WTC11 (cell line): ENCODE measurements at regions not wholly inside any gene's neighbourhood (a gene's known extent, or its start where the extent isn't known, plus 50 kb on each side); places are given as distances from the start of the nearest gene placed in this dataset.

Source experiments
- ATAC-seq: fragments of 200-7000 bp; cut with Tn5 transposase; 2 replicates; pipeline ENCODE4 v1.10.0; 2021; ENCODE audit warnings: mild to moderate bottlenecking, moderate library complexity
- CTCF ChIA-PET: fragments of 300-600 bp; sonication (Branson Sonifier 250); formaldehyde crosslinking; loops from one replicate; lab custom pipeline; 2021; ENCODE audit warnings: antibody characterized with exemption; lab: Charles Lee
- POLR2A ChIA-PET: fragments of 350-600 bp; sonication (Branson Sonifier 250); formaldehyde crosslinking; loops from one replicate; lab custom pipeline; 2021; ENCODE audit warnings: antibody characterized with exemption; lab: Charles Lee
- DNase-seq: peaks from one replicate; pipeline ENCODE4 v3.0.0; 2021; ENCODE audit warnings: low spot score
- H3K27ac Mint-ChIP-seq: 2 replicates; pipeline ENCODE4 v1.8.0; 2021; ENCODE audit warnings: mixed read lengths
- H3K27me3 Mint-ChIP-seq: 2 replicates; pipeline ENCODE4 v1.8.0; 2021; ENCODE audit warnings: low read depth, mild to moderate bottlenecking, moderate library complexity, mixed read lengths
- H3K36me3 Mint-ChIP-seq: 2 replicates; pipeline ENCODE4 v1.8.0; 2021; ENCODE audit warnings: mixed read lengths
- H3K4me1 Mint-ChIP-seq: 2 replicates; pipeline ENCODE4 v1.8.0; 2022; ENCODE audit warnings: mixed read lengths
- H3K4me3 Mint-ChIP-seq: 2 replicates; pipeline ENCODE4 v1.8.0; 2021; ENCODE audit warnings: mild to moderate bottlenecking, moderate library complexity, mixed read lengths
- H3K9me3 Mint-ChIP-seq: 2 replicates; pipeline ENCODE4 v1.8.0; 2021; ENCODE audit warnings: mixed read lengths
- CBFB ChIP-seq: sonication (generic); formaldehyde crosslinking; IDR thresholded peaks from 2 replicates; pipeline ENCODE4 v1.8.1; 2022; ENCODE audit warnings: mild to moderate bottlenecking, low read depth, missing genetic modification reagents
- CREM ChIP-seq: sonication (generic); formaldehyde crosslinking; IDR thresholded peaks from 2 replicates; pipeline ENCODE4 v1.8.1; 2022; ENCODE audit warnings: mild to moderate bottlenecking, missing genetic modification reagents, moderate library complexity
- ETV6 ChIP-seq: sonication (generic); formaldehyde crosslinking; IDR thresholded peaks from 2 replicates; pipeline ENCODE4 v1.8.1; 2022; ENCODE audit warnings: mild to moderate bottlenecking, missing genetic modification reagents
- GTF2I ChIP-seq: fragments of 250-450 bp; sonication (Bioruptor Pico); conservative IDR thresholded peaks from 2 replicates; pipeline ENCODE4 v1.4.0; 2021; ENCODE audit warnings: mild to moderate bottlenecking
- HMGXB4 ChIP-seq: sonication (generic); formaldehyde crosslinking; IDR thresholded peaks from 2 replicates; pipeline ENCODE4 v1.8.1; 2023; ENCODE audit warnings: mild to moderate bottlenecking, moderate library complexity, missing genetic modification reagents
- JUN ChIP-seq: sonication (generic); formaldehyde crosslinking; IDR thresholded peaks from 2 replicates; pipeline ENCODE4 v1.8.0; 2023; ENCODE audit warnings: mild to moderate bottlenecking, missing genetic modification reagents
- MYBL2 ChIP-seq: sonication (generic); formaldehyde crosslinking; IDR thresholded peaks from 2 replicates; pipeline ENCODE4 v1.8.1; 2023; ENCODE audit warnings: mild to moderate bottlenecking, moderate library complexity, missing genetic modification reagents
- NFATC4 ChIP-seq: fragments of 250-450 bp; sonication (Bioruptor Pico); IDR thresholded peaks from 2 replicates; pipeline ENCODE4 v1.9.0; 2021; ENCODE audit warnings: mild to moderate bottlenecking
- NR2C2 ChIP-seq: sonication (generic); formaldehyde crosslinking; IDR thresholded peaks from 2 replicates; pipeline ENCODE4 v1.8.0; 2022; ENCODE audit warnings: mild to moderate bottlenecking, missing genetic modification reagents
- NR3C1 ChIP-seq: sonication (generic); formaldehyde crosslinking; conservative IDR thresholded peaks from 2 replicates; pipeline ENCODE4 v1.8.1; 2023; ENCODE audit warnings: low read depth, mild to moderate bottlenecking, missing genetic modification reagents
- OVOL2 ChIP-seq: fragments of 250-450 bp; sonication (Bioruptor Pico); IDR thresholded peaks from 2 replicates; pipeline ENCODE4 v1.9.0; 2021; ENCODE audit warnings: mild to moderate bottlenecking, borderline replicate concordance
- RELA ChIP-seq: sonication (generic); formaldehyde crosslinking; IDR thresholded peaks from 2 replicates; pipeline ENCODE4 v1.8.1; 2022; ENCODE audit warnings: missing genetic modification reagents, mild to moderate bottlenecking, borderline replicate concordance
- RORB ChIP-seq: fragments of 250-450 bp; sonication (Bioruptor Pico); IDR thresholded peaks from 2 replicates; pipeline ENCODE4 v1.9.0; 2021; ENCODE audit warnings: mild to moderate bottlenecking
- TCF7 ChIP-seq: sonication (generic); formaldehyde crosslinking; IDR thresholded peaks from 2 replicates; pipeline ENCODE4 v1.8.0; 2022; ENCODE audit warnings: mild to moderate bottlenecking, low read depth, missing genetic modification reagents, moderate library complexity
- TEAD4 ChIP-seq: sonication (generic); formaldehyde crosslinking; IDR thresholded peaks from 2 replicates; pipeline ENCODE4 v1.8.0; 2022; ENCODE audit warnings: mild to moderate bottlenecking, missing genetic modification reagents
- ZNF423 ChIP-seq: fragments of 250-450 bp; sonication (Bioruptor Pico); IDR thresholded peaks from 2 replicates; pipeline ENCODE4 v2.1.2; 2022; ENCODE audit warnings: mild to moderate bottlenecking, moderate library complexity
- TF ChIP-seq, protein P1 (sequence below): sonication (generic); formaldehyde crosslinking; IDR thresholded peaks from 2 replicates; pipeline ENCODE4 v1.8.0; 2023; ENCODE audit warnings: missing genetic modification reagents, mild to moderate bottlenecking, borderline replicate concordance
- TF ChIP-seq, protein P2 (sequence below): sonication (generic); formaldehyde crosslinking; IDR thresholded peaks from 2 replicates; pipeline ENCODE4 v1.8.0; 2022; ENCODE audit warnings: mild to moderate bottlenecking, missing genetic modification reagents
- TF ChIP-seq, protein P3 (sequence below): fragments of 250-450 bp; sonication (Bioruptor Pico); IDR thresholded peaks from 2 replicates; pipeline ENCODE4 v1.9.0; 2021; ENCODE audit warnings: mild to moderate bottlenecking
- TF ChIP-seq, protein P4 (sequence below): sonication (generic); formaldehyde crosslinking; IDR thresholded peaks from 2 replicates; pipeline ENCODE4 v1.8.1; 2023; ENCODE audit warnings: mild to moderate bottlenecking, missing genetic modification reagents, moderate library complexity
- TF ChIP-seq, protein P5 (sequence below): fragments of 250-450 bp; sonication (Bioruptor Pico); IDR thresholded peaks from 2 replicates; pipeline ENCODE4 v2.1.2; 2022; ENCODE audit warnings: mild to moderate bottlenecking, moderate library complexity

- TF ChIP-seq, protein P1, sequence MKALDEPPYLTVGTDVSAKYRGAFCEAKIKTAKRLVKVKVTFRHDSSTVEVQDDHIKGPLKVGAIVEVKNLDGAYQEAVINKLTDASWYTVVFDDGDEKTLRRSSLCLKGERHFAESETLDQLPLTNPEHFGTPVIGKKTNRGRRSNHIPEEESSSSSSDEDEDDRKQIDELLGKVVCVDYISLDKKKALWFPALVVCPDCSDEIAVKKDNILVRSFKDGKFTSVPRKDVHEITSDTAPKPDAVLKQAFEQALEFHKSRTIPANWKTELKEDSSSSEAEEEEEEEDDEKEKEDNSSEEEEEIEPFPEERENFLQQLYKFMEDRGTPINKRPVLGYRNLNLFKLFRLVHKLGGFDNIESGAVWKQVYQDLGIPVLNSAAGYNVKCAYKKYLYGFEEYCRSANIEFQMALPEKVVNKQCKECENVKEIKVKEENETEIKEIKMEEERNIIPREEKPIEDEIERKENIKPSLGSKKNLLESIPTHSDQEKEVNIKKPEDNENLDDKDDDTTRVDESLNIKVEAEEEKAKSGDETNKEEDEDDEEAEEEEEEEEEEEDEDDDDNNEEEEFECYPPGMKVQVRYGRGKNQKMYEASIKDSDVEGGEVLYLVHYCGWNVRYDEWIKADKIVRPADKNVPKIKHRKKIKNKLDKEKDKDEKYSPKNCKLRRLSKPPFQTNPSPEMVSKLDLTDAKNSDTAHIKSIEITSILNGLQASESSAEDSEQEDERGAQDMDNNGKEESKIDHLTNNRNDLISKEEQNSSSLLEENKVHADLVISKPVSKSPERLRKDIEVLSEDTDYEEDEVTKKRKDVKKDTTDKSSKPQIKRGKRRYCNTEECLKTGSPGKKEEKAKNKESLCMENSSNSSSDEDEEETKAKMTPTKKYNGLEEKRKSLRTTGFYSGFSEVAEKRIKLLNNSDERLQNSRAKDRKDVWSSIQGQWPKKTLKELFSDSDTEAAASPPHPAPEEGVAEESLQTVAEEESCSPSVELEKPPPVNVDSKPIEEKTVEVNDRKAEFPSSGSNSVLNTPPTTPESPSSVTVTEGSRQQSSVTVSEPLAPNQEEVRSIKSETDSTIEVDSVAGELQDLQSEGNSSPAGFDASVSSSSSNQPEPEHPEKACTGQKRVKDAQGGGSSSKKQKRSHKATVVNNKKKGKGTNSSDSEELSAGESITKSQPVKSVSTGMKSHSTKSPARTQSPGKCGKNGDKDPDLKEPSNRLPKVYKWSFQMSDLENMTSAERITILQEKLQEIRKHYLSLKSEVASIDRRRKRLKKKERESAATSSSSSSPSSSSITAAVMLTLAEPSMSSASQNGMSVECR: no peak
- no peak for TF ChIP-seq NR2C2 (CRISPR knock-in tag)
Measured at GRCh38 chr2:226227341-226227740, 572.3 kb downstream of the IRS1 start (continued).

DNA sequence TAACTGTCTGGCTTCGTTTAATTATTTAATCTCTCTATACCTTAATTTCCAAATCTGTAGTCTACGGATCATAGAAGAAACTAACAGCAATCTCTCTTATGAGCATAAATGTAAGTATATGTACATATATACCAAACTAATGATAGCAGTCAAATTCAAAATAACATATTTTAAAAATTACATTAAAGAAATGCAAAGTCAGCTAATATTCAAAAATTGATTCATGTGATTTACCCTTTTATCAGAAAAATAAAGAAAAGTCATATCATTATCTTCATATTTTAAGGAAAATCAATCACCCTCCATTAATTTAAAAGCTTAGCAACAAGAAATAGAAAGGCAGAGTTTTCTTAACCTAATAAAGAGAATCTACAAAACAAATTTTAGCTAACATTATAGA lies 575.9 kb downstream of the IRS1 start:
- no peak overlapping the region for H3K4me3 Mint-ChIP-seq
- H3K27me3 Mint-ChIP-seq: no peaks in the 10 kb centered on the region
- peaks cover 7% of the 10 kb centered on the region; the same call in 1 of the 2 replicates for H3K4me1 Mint-ChIP-seq
- no peaks in the 10 kb centered on the region; the same call in 1 of the 2 replicates for H3K9me3 Mint-ChIP-seq
- DNase-seq: no peak
- CTCF ChIA-PET: no interaction called here
- no peak overlapping the region for H3K27ac Mint-ChIP-seq
- ATAC-seq: no peak
- no peaks in the 10 kb centered on the region for H3K36me3 Mint-ChIP-seq
- POLR2A ChIA-PET: no interaction called here
- TF ChIP-seq, protein P2, sequence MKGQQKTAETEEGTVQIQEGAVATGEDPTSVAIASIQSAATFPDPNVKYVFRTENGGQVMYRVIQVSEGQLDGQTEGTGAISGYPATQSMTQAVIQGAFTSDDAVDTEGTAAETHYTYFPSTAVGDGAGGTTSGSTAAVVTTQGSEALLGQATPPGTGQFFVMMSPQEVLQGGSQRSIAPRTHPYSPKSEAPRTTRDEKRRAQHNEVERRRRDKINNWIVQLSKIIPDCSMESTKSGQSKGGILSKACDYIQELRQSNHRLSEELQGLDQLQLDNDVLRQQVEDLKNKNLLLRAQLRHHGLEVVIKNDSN (CRISPR knock-in tag): no peak
- TF ChIP-seq GTF2I: no peak
- TF ChIP-seq JUN: no peak
- no peak for TF ChIP-seq ETV6
- TF ChIP-seq, protein P3, sequence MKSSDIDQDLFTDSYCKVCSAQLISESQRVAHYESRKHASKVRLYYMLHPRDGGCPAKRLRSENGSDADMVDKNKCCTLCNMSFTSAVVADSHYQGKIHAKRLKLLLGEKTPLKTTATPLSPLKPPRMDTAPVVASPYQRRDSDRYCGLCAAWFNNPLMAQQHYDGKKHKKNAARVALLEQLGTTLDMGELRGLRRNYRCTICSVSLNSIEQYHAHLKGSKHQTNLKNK: no peak
- no peak for TF ChIP-seq OVOL2 (CRISPR knock-in tag)
- TF ChIP-seq, protein P4, sequence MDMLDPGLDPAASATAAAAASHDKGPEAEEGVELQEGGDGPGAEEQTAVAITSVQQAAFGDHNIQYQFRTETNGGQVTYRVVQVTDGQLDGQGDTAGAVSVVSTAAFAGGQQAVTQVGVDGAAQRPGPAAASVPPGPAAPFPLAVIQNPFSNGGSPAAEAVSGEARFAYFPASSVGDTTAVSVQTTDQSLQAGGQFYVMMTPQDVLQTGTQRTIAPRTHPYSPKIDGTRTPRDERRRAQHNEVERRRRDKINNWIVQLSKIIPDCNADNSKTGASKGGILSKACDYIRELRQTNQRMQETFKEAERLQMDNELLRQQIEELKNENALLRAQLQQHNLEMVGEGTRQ: no peak
- TF ChIP-seq ZNF423 (CRISPR knock-in tag): no peak
- TF ChIP-seq, all 79 proteins: peak for 0

- Mint-ChIP-seq H3K27ac (no peak overlapping the region), H3K27me3 (no peaks in the 10 kb centered on the region), H3K4me3 (no peak overlapping the region), H3K9me3 (no peaks in the 10 kb centered on the region), H3K36me3 (no peaks in the 10 kb centered on the region), H3K4me1 (peaks cover 9% of the 10 kb centered on the region)
- no peak for ATAC-seq
- TF ChIP-seq TCF7 (CRISPR knock-in tag) (no peak), TEAD4 (no peak)
- DNase-seq: no peak
- POLR2A ChIA-PET: no interaction called here
- CTCF ChIA-PET: no interaction called here
Measured at GRCh38 chr2:226220511-226220910, 579.1 kb downstream of the IRS1 start.

GRCh38 chr2:226217191-226217590 lies 582.4 kb downstream of the IRS1 start:
- H3K27ac Mint-ChIP-seq: no peak overlapping the region
- no peak overlapping the region for H3K4me3 Mint-ChIP-seq
- ChIA-PET POLR2A (no interaction called here), CTCF (no interaction called here)
- no peak for ATAC-seq
- H3K9me3 Mint-ChIP-seq: no peaks in the 10 kb centered on the region
- no peaks in the 10 kb centered on the region for H3K36me3 Mint-ChIP-seq
- DNase-seq: no peak
- H3K4me1 Mint-ChIP-seq: peaks cover 9% of the 10 kb centered on the region
- H3K27me3 Mint-ChIP-seq: no peaks in the 10 kb centered on the region
- TF ChIP-seq NR2C2 (CRISPR knock-in tag) (no peak), NFATC4 (CRISPR knock-in tag) (no peak), CBFB (no peak), RORB (CRISPR knock-in tag) (no peak), NR3C1 (no peak), MYBL2 (CRISPR knock-in tag) (no peak), RELA (CRISPR knock-in tag) (no peak), CREM (CRISPR knock-in tag) (no peak), HMGXB4 (no peak)
- TF ChIP-seq, protein P5, sequence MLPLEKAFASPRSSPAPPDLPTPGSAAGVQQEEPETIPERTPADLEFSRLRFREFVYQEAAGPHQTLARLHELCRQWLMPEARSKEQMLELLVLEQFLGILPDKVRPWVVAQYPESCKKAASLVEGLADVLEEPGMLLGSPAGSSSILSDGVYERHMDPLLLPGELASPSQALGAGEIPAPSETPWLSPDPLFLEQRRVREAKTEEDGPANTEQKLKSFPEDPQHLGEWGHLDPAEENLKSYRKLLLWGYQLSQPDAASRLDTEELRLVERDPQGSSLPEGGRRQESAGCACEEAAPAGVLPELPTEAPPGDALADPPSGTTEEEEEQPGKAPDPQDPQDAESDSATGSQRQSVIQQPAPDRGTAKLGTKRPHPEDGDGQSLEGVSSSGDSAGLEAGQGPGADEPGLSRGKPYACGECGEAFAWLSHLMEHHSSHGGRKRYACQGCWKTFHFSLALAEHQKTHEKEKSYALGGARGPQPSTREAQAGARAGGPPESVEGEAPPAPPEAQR (CRISPR knock-in tag): no peak
